Keratinocyte (primary cell): ENCODE measurements at regions not wholly inside any gene's neighbourhood (a gene's known extent, or its start where the extent isn't known, plus 50 kb on each side); places are given as distances from the start of the nearest gene placed in this dataset.

ENCODE experiments used
- DNase-seq: peaks from one replicate; pipeline ENCODE4 v3.0.0-alpha.2; 2011; ENCODE audit warnings: low read depth, missing footprints, low spot score
- FAIRE-seq: peaks from 2 replicates; lab custom pipeline; 2011; peaks lifted over from hg19 to GRCh38; lab: Jason Lieb, UNC
- H2AFZ ChIP-seq: 2 replicates; pipeline ENCODE4 v1.6.0; 2012; ENCODE audit warnings: low read length, control low read depth, inconsistent platforms; ENCODE audit not compliant: control insufficient read depth
- H3K27ac ChIP-seq: 2 replicates; pipeline ENCODE4 v1.5.1; 2011; ENCODE audit warnings: low read length; ENCODE audit not compliant: control insufficient read depth, insufficient read depth
- H3K27me3 ChIP-seq: 3 replicates; pipeline ENCODE4 v1.6.0; 2011; ENCODE audit warnings: low read length; ENCODE audit not compliant: control insufficient read depth, insufficient read depth; ENCODE audit errors: extremely low read depth
- H3K36me3 ChIP-seq, 2 experiments: 2 replicates in 1 of 2; 3 replicates in 1 of 2; pipeline ENCODE4 v1.5.1; 2011; ENCODE audit warnings: low read length in 2 of 2, mild to moderate bottlenecking in 1 of 2; ENCODE audit not compliant: control insufficient read depth in 2 of 2, insufficient read depth in 2 of 2; ENCODE audit errors: extremely low read depth in 1 of 2
- H3K4me1 ChIP-seq: 3 replicates; pipeline ENCODE4 v1.5.1; 2011; ENCODE audit warnings: low read length; ENCODE audit not compliant: control insufficient read depth, insufficient read depth; ENCODE audit errors: extremely low read depth
- H3K4me2 ChIP-seq: 3 replicates; pipeline ENCODE4 v1.6.0; 2011; ENCODE audit warnings: low read depth, low read length; ENCODE audit not compliant: control insufficient read depth, insufficient read depth; ENCODE audit errors: extremely low read depth
- H3K4me3 ChIP-seq, 3 experiments: fragments of 200-600 bp in 1 of 3; sonication (generic) in 1 of 3; 2 replicates in 2 of 3; 3 replicates in 1 of 3; pipeline ENCODE4 v1.5.1; 2011 to 2016; ENCODE audit warnings: low read length in 3 of 3, mild to moderate bottlenecking in 3 of 3, control low read depth in 2 of 3, inconsistent platforms in 1 of 3, low read depth in 1 of 3, mixed read lengths in 1 of 3, mixed run types in 1 of 3, moderate library complexity in 1 of 3; ENCODE audit not compliant: control insufficient read depth in 2 of 3, insufficient read depth in 2 of 3; ENCODE audit errors: extremely low read depth in 1 of 3
- H3K79me2 ChIP-seq: 2 replicates; pipeline ENCODE4 v1.6.0; 2012; ENCODE audit warnings: low read length; ENCODE audit not compliant: control insufficient read depth, insufficient read depth
- H3K9ac ChIP-seq: 3 replicates; pipeline ENCODE4 v1.6.0; 2011; ENCODE audit warnings: low read length; ENCODE audit not compliant: control insufficient read depth, insufficient read depth; ENCODE audit errors: extremely low read depth
- H3K9me1 ChIP-seq: 3 replicates; pipeline ENCODE4 v1.6.0; 2011; ENCODE audit warnings: low read length; ENCODE audit not compliant: control insufficient read depth, insufficient read depth; ENCODE audit errors: extremely low read depth
- H3K9me3 ChIP-seq: 2 replicates; pipeline ENCODE4 v1.5.1; 2012; ENCODE audit warnings: low read depth, low read length; ENCODE audit not compliant: control insufficient read depth
- H4K20me1 ChIP-seq: 3 replicates; pipeline ENCODE4 v1.6.0; 2011; ENCODE audit warnings: low read length; ENCODE audit not compliant: control insufficient read depth, insufficient read depth; ENCODE audit errors: extremely low read depth
- EZH2 ChIP-seq: IDR thresholded peaks from one replicate; pipeline ENCODE4 v1.6.1; 2012; ENCODE audit warnings: inconsistent platforms, mild to moderate bottlenecking, low read length, moderate library complexity
- dilution Hi-C: fragments of 300-500 bp; cut with MboI; formaldehyde crosslinking; loops from one replicate; pipeline ENCODE4 v1.7.0; 2020; ENCODE audit warnings: low sequenced_read_pairs; ENCODE audit not compliant: extremely low pct_ligation_motif_present
- TF ChIP-seq, protein P1 (sequence below), 3 experiments: IDR thresholded peaks in 1 of 3; conservative IDR thresholded peaks in 1 of 3; optimal IDR thresholded peaks in 1 of 3; 2 replicates in 2 of 3; 3 replicates in 1 of 3; pipeline versions ENCODE3 to v1.5.1; 2011; ENCODE audit warnings: low read length in 3 of 3, mild to moderate bottlenecking in 3 of 3, moderate library complexity in 2 of 3, control low read depth in 1 of 3, inconsistent platforms in 1 of 3; ENCODE audit not compliant: insufficient read depth in 2 of 3; ENCODE audit errors: extremely low read depth in 1 of 3

GRCh38 chr6:6772751-6773150 lies 184.2 kb downstream of the LY86 start:
- FAIRE-seq: no peak
- dilution Hi-C loops: no loop called here

GRCh38 chr6:6775074-6775473 lies 186.6 kb downstream of the LY86 start:
- FAIRE-seq: no peak
- Histone ChIP-seq H3K9ac (no peak overlapping the region), H3K4me2 (no peak overlapping the region), H3K79me2 (no peaks in the 10 kb centered on the region), H4K20me1 (no peaks in the 10 kb centered on the region), H3K36me3 (no peaks in the 10 kb centered on the region), H3K4me1 (no peaks in the 10 kb centered on the region), H3K4me3 (no peak overlapping the region), H3K27ac (no peak overlapping the region), H3K27me3 (no peaks in the 10 kb centered on the region), H2AFZ (no peak overlapping the region), H3K9me1 (no peaks in the 10 kb centered on the region), H3K9me3 (no peaks in the 10 kb centered on the region)
- no peak for DNase-seq
- dilution Hi-C loops: no loop called here
- no peak for TF ChIP-seq EZH2
- TF ChIP-seq, protein P1, sequence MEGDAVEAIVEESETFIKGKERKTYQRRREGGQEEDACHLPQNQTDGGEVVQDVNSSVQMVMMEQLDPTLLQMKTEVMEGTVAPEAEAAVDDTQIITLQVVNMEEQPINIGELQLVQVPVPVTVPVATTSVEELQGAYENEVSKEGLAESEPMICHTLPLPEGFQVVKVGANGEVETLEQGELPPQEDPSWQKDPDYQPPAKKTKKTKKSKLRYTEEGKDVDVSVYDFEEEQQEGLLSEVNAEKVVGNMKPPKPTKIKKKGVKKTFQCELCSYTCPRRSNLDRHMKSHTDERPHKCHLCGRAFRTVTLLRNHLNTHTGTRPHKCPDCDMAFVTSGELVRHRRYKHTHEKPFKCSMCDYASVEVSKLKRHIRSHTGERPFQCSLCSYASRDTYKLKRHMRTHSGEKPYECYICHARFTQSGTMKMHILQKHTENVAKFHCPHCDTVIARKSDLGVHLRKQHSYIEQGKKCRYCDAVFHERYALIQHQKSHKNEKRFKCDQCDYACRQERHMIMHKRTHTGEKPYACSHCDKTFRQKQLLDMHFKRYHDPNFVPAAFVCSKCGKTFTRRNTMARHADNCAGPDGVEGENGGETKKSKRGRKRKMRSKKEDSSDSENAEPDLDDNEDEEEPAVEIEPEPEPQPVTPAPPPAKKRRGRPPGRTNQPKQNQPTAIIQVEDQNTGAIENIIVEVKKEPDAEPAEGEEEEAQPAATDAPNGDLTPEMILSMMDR (optimal IDR thresholded peaks at IDR 0.05 in 1 of 3, IDR thresholded peaks at IDR 0.05 in 1 of 3, conservative IDR thresholded peaks at IDR 0.05 in 1 of 3; ENCODE audit: extremely low read depth in 1 of 3, insufficient read depth in 2 of 3, low read length in 3 of 3): no peak

More at GRCh38 chr6:6772751-6773150, 184.2 kb downstream of the LY86 start:
- Histone ChIP-seq H3K27ac (no peak overlapping the region), H3K27me3 (no peaks in the 10 kb centered on the region), H3K4me1 (no peaks in the 10 kb centered on the region), H3K4me3 (no peak overlapping the region), H3K79me2 (no peaks in the 10 kb centered on the region), H3K9me1 (no peaks in the 10 kb centered on the region), H3K4me2 (no peak overlapping the region), H3K9ac (no peak overlapping the region), H4K20me1 (no peaks in the 10 kb centered on the region), H3K36me3 (no peaks in the 10 kb centered on the region), H2AFZ (no peak overlapping the region), H3K9me3 (no peaks in the 10 kb centered on the region)
- DNase-seq: no peak
- no peak for TF ChIP-seq EZH2
- TF ChIP-seq, protein P1 (optimal IDR thresholded peaks at IDR 0.05 in 1 of 3, IDR thresholded peaks at IDR 0.05 in 1 of 3, conservative IDR thresholded peaks at IDR 0.05 in 1 of 3; ENCODE audit: extremely low read depth in 1 of 3, insufficient read depth in 2 of 3, low read length in 3 of 3): no peak
